SK-N-SH treated with all-trans-retinoic acid at 6 μM for 48 hours (cell line): ENCODE measurements at regions not wholly inside any gene's neighbourhood (a gene's known extent, or its start where the extent isn't known, plus 50 kb on each side); places are given as distances from the start of the nearest gene placed in this dataset.

Experiments
- ARNTL ChIP-seq: fragments of 450-650 bp; formaldehyde crosslinking; IDR thresholded peaks from 2 replicates; pipeline ENCODE4 v1.5.0; 2020; ENCODE audit warnings: low read depth, mild to moderate bottlenecking, moderate library complexity, borderline replicate concordance
- PATZ1 ChIP-seq: fragments of 250-450 bp; sonication (Bioruptor Pico); IDR thresholded peaks from 2 replicates; pipeline ENCODE4 v1.8.0; 2020; ENCODE audit warnings: mild to moderate bottlenecking, moderate library complexity, borderline replicate concordance
- POU6F1 ChIP-seq: fragments of 250-450 bp; sonication (Bioruptor Pico); IDR thresholded peaks from 2 replicates; pipeline ENCODE4 v1.8.0; 2021; ENCODE audit warnings: low read depth, mild to moderate bottlenecking, moderate library complexity, borderline replicate concordance
- RARB ChIP-seq: fragments of 250-450 bp; sonication (Bioruptor Pico); IDR thresholded peaks from 2 replicates; pipeline ENCODE4 v1.8.0; 2021; ENCODE audit warnings: mild to moderate bottlenecking, moderate library complexity
- ZC3H10 ChIP-seq: fragments of 250-450 bp; sonication (Bioruptor Pico); IDR thresholded peaks from 2 replicates; pipeline ENCODE4 v1.5.1; 2021; ENCODE audit warnings: mild to moderate bottlenecking, moderate library complexity
- ZFP30 ChIP-seq: fragments of 450-650 bp; formaldehyde crosslinking; IDR thresholded peaks from 2 replicates; pipeline ENCODE4 v1.5.0; 2022; ENCODE audit warnings: mild to moderate bottlenecking, moderate library complexity
- ZNF70 ChIP-seq: fragments of 450-650 bp; formaldehyde crosslinking; IDR thresholded peaks from 2 replicates; pipeline ENCODE4 v1.5.0; 2020; ENCODE audit warnings: mild to moderate bottlenecking, moderate library complexity

GRCh38 chr1:56382929-56383328 lies 196.4 kb downstream of the PLPP3 start:
- TF ChIP-seq ZC3H10 (no peak), RARB (no peak), POU6F1 (no peak), ZNF70 (CRISPR knock-in tag) (no peak), PATZ1 (CRISPR knock-in tag) (no peak), ARNTL (CRISPR knock-in tag) (no peak), ZFP30 (no peak)
